Esophagus muscularis mucosa (tissue), 2 donors: ENCODE measurements at regions not wholly inside any gene's neighbourhood (a gene's known extent, or its start where the extent isn't known, plus 50 kb on each side); places are given as distances from the start of the nearest gene placed in this dataset.

Experiments used
- EP300 ChIP-seq: sonication (generic); formaldehyde crosslinking; IDR thresholded peaks from one replicate; pipeline ENCODE4 v1.6.1; 2017; ENCODE audit warnings: antibody characterized with exemption
- POLR2A ChIP-seq: fragments of 450-650 bp; IDR thresholded peaks from one replicate; pipeline ENCODE4 v1.6.1; 2017; ENCODE audit warnings: antibody characterized with exemption, moderate library complexity, mild to moderate bottlenecking, low read depth

DNA sequence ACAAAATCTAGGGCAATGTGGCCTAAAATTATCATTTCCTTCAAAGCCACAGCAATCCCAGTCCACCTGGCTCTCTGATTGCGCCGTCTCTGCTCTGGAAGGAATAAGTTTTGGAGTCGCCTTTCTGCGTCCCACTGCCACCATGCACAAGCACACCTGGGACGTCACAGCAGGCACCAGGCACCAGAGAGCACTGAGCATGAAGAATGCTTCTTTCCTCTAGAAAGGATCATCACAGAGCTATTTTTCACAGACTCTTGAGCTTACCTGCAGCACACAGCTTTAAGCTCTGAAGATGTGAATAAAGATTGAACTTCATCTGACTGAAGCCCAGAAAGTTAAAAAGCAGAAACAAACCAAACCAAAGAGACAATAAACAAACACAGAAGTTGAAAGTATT is 170.0 kb upstream of the PPARGC1A start:
- TF ChIP-seq EP300 (no peak), POLR2A (no peak)
